Panc1 (cell line): ENCODE measurements at regions not wholly inside any gene's neighbourhood (a gene's known extent, or its start where the extent isn't known, plus 50 kb on each side); places are given as distances from the start of the nearest gene placed in this dataset.

Source experiments
- ATAC-seq: fragments of 200-7000 bp; cut with Tn5 transposase; 2 replicates; pipeline ENCODE4 v1.9.1; 2020; ENCODE audit warnings: mild to moderate bottlenecking, moderate library complexity
- BruUV-seq: library from RNA; stranded (reverse); fragments of 400-500 nt; replicated peaks from 2 replicates; lab custom pipeline; 2021; lab: Mats Ljungman, UMichigan
- CTCF ChIA-PET: fragments of 300-600 bp; sonication (Branson Sonifier 250); formaldehyde crosslinking; loops from one replicate; lab custom pipeline; 2022; ENCODE audit warnings: antibody characterized with exemption; lab: Charles Lee
- POLR2A ChIA-PET: fragments of 300-600 bp; sonication (Branson Sonifier 250); formaldehyde crosslinking; loops from one replicate; lab custom pipeline; 2022; ENCODE audit warnings: antibody characterized with exemption; lab: Charles Lee
- DNase-seq: peaks from one replicate; pipeline ENCODE4 v3.0.0-alpha.2; 2010; ENCODE audit warnings: low read depth, low spot score
- H3K27ac ChIP-seq: 2 replicates; pipeline ENCODE4 v1.5.1; 2011; ENCODE audit warnings: mild to moderate bottlenecking, low read length, inconsistent platforms
- H3K27me3 ChIP-seq: fragments of 200-500 bp; sonication (Bioruptor generic); 2 replicates; pipeline ENCODE4 v1.6.0; 2014; ENCODE audit warnings: low read length, inconsistent platforms; ENCODE audit not compliant: control insufficient read depth, insufficient read depth
- H3K36me3 ChIP-seq: fragments of 200-500 bp; sonication (Bioruptor generic); 2 replicates; pipeline ENCODE4 v1.5.1; 2014; ENCODE audit warnings: inconsistent platforms, mild to moderate bottlenecking, low read length, moderate library complexity; ENCODE audit not compliant: control insufficient read depth, insufficient read depth
- H3K4me1 ChIP-seq: 2 replicates; pipeline ENCODE4 v1.5.1; 2011; ENCODE audit warnings: inconsistent platforms, mild to moderate bottlenecking, low read length, moderate library complexity; ENCODE audit not compliant: control insufficient read depth, insufficient read depth
- H3K4me3 ChIP-seq, 2 experiments: 2 replicates each; pipeline ENCODE4 v1.5.1; 2011 to 2012; ENCODE audit warnings: low read depth in 2 of 2, low read length in 2 of 2, mild to moderate bottlenecking in 2 of 2, inconsistent platforms in 1 of 2, moderate library complexity in 1 of 2
- H3K9me3 ChIP-seq: fragments of 200-500 bp; sonication (Bioruptor generic); 2 replicates; pipeline ENCODE4 v1.5.1; 2014; ENCODE audit warnings: low read depth, mild to moderate bottlenecking, inconsistent platforms, low read length, moderate library complexity; ENCODE audit not compliant: control insufficient read depth, insufficient read depth
- CTCF ChIP-seq: fragments of 450-650 bp; IDR thresholded peaks from 2 replicates; pipeline ENCODE4 v1.5.1; 2017; ENCODE audit warnings: mild to moderate bottlenecking
- POLR2AphosphoS5 ChIP-seq: IDR thresholded peaks from 2 replicates; pipeline ENCODE4 v1.6.1; 2012; ENCODE audit warnings: mild to moderate bottlenecking, low read depth, low read length, moderate library complexity
- REST ChIP-seq, 2 experiments: IDR thresholded peaks; 2 replicates each; pipeline ENCODE4 v1.6.1; 2011 to 2012; ENCODE audit warnings: low read depth in 2 of 2, control low read depth in 1 of 2, low read length in 1 of 2, mild to moderate bottlenecking in 1 of 2, moderate library complexity in 1 of 2; ENCODE audit not compliant: insufficient read depth in 1 of 2
- SIN3A ChIP-seq: IDR thresholded peaks from 2 replicates; pipeline ENCODE4 v1.6.1; 2012; ENCODE audit warnings: low read depth, mild to moderate bottlenecking, low read length, moderate library complexity, borderline replicate concordance; ENCODE audit not compliant: insufficient read depth
- TCF7L2 ChIP-seq: IDR thresholded peaks from 2 replicates; pipeline ENCODE4 v1.6.1; 2011; ENCODE audit warnings: mild to moderate bottlenecking, low read depth, low read length, inconsistent platforms
- in situ Hi-C: cut with HindIII; loops from 2 replicates; pipeline ENCODE4 v1.10.0; 2016; ENCODE audit warnings: low sequenced_read_pairs, low pct_unique_long_range_greater_than_20kb
- intact Hi-C: fragments of 100-400 bp; cut with micrococcal nuclease; formaldehyde crosslinking; loops from one replicate; pipeline ENCODE4 v1.10.0; 2022; ENCODE audit not compliant: unreplicated experiment

- BruUV-seq: no TSS peak
- Histone ChIP-seq H3K4me1 (no peaks in the 10 kb centered on the region), H3K27ac (no peak overlapping the region), H3K36me3 (no peaks in the 10 kb centered on the region; the same call in 1 of the 2 replicates), H3K9me3 (no peaks in the 10 kb centered on the region), H3K4me3 (no peak overlapping the region), H3K27me3 (no peaks in the 10 kb centered on the region)
- intact Hi-C loops (no loop called here), in situ Hi-C loops (no loop called here)
- DNase-seq (no peak), ATAC-seq (no peak)
- CTCF ChIA-PET: no interaction called here
- POLR2A ChIA-PET: interaction anchor here (0.5 to 0.6 kb wide), 2 partner anchors 16 to 644 kb away, joined by 3 to 7 read pairs; no protein-coding TSS in a partner anchor
- no peak for TF ChIP-seq SIN3A
- TF ChIP-seq REST (IDR thresholded peaks at IDR 0.05; ENCODE audit: insufficient read depth in 1 of 2, low read depth in 2 of 2, low read length in 1 of 2): no peak
Measured at GRCh38 chr7:13774976-13775375, 214.5 kb downstream of the ETV1 start.

- DNase-seq (no peak), ATAC-seq (no peak)
- H3K4me1 ChIP-seq: no peaks in the 10 kb centered on the region
- no peaks in the 10 kb centered on the region for H3K9me3 ChIP-seq
- intact Hi-C loops (no loop called here), in situ Hi-C loops (no loop called here)
- H3K4me3 ChIP-seq: no peak overlapping the region
- H3K27ac ChIP-seq: no peak overlapping the region
- H3K36me3 ChIP-seq: no peaks in the 10 kb centered on the region
- TF ChIP-seq TCF7L2 (no peak), POLR2AphosphoS5 (no peak), CTCF (no peak), REST (IDR thresholded peaks at IDR 0.05; ENCODE audit: insufficient read depth in 1 of 2, low read depth in 2 of 2, low read length in 1 of 2) (no peak), SIN3A (no peak)
- no TSS peak for BruUV-seq
- ChIA-PET CTCF (no interaction called here), POLR2A (no interaction called here)
- H3K27me3 ChIP-seq: no peaks in the 10 kb centered on the region
Measured at GRCh38 chr7:13777242-13777641, 212.2 kb downstream of the ETV1 start.
